Calu3 (cell line): ENCODE measurements at regions not wholly inside any gene's neighbourhood (a gene's known extent, or its start where the extent isn't known, plus 50 kb on each side); places are given as distances from the start of the nearest gene placed in this dataset.

ENCODE experiments used
- BruUV-seq: library from RNA; stranded (reverse); fragments of 400-500 nt; replicated peaks from 2 replicates; lab custom pipeline; 2021; lab: Mats Ljungman, UMichigan
- CTCF ChIA-PET: fragments of 300-600 bp; sonication (Branson Sonifier 250); formaldehyde crosslinking; loops from one replicate; lab custom pipeline; 2022; ENCODE audit warnings: antibody characterized with exemption; lab: Charles Lee
- DNase-seq: peaks from one replicate; pipeline ENCODE4 v3.0.0; 2022
- H3K27ac Mint-ChIP-seq: one replicate; pipeline ENCODE4 v1.8.0; 2022; ENCODE audit warnings: mixed read lengths; ENCODE audit not compliant: unreplicated experiment
- H3K27me3 Mint-ChIP-seq: one replicate; pipeline ENCODE4 v1.8.0; 2022; ENCODE audit warnings: mixed read lengths; ENCODE audit not compliant: unreplicated experiment
- H3K36me3 Mint-ChIP-seq: one replicate; pipeline ENCODE4 v1.8.0; 2022; ENCODE audit warnings: mild to moderate bottlenecking, moderate library complexity, mixed read lengths; ENCODE audit not compliant: insufficient read depth, unreplicated experiment
- H3K4me1 Mint-ChIP-seq: one replicate; pipeline ENCODE4 v1.8.0; 2022; ENCODE audit warnings: mild to moderate bottlenecking, low read depth, mixed read lengths; ENCODE audit not compliant: unreplicated experiment
- H3K4me3 Mint-ChIP-seq: one replicate; pipeline ENCODE4 v1.8.0; 2022; ENCODE audit warnings: mild to moderate bottlenecking, low read depth, moderate library complexity, mixed read lengths; ENCODE audit not compliant: unreplicated experiment
- H3K9me3 Mint-ChIP-seq: one replicate; pipeline ENCODE4 v1.8.0; 2022; ENCODE audit warnings: low read depth, mixed read lengths; ENCODE audit not compliant: unreplicated experiment
- intact Hi-C: fragments of 100-400 bp; cut with micrococcal nuclease; formaldehyde crosslinking; loops from one replicate; pipeline ENCODE4 v1.10.0; 2022; ENCODE audit not compliant: unreplicated experiment
- TF ChIP-seq, protein P1 (sequence below): fragments of 200-600 bp; IDR thresholded peaks from one replicate; pipeline ENCODE4 v1.8.0; 2022; ENCODE audit warnings: antibody characterized with exemption; ENCODE audit not compliant: unreplicated experiment

DNA sequence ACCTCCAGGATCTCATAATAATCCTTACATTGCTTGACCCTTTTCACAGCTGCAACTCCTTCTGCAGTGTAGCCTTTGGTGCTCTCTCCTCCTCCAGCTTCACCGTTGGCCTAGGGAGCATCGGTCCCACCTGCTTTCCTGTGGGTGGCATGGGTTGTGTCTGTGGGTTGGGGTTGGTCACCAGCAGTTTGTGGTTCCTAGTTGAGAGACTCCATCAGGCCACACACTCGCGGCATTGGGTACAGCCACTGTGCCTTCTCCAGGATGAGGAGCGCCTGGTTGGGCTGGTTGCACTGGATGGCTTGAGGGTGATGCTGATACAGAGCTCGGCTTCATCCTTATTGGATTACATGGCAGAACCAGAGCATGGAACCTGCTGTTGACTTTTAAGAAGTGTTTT lies 69.4 kb upstream of the SPRED2 start:
- CTCF ChIA-PET: no interaction called here
- Mint-ChIP-seq H3K27me3 (no peaks in the 10 kb centered on the region), H3K36me3 (no peaks in the 10 kb centered on the region)

DNA sequence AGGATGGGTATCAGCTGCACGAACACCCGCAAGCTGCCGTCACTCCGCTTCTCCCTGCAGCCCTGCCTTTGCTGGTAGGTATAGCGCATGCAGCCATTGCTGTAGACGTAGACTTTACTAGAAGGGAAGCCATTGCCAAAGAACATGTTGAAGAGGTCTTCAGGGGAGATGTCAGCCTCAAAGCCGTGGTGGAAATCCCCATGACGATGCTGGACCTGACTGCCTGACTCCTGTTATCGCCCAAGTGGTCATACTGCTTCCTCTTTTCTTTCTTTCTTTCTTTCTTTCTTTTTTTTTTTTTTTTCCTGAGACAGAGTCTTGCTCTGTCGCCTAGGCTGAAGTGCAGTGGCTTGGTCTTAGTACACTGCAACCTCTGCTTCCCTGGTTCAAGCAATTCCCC lies 68.7 kb upstream of the SPRED2 start:
- H3K36me3 Mint-ChIP-seq: no peaks in the 10 kb centered on the region
- no peaks in the 10 kb centered on the region for H3K27me3 Mint-ChIP-seq
- no peaks in the 10 kb centered on the region for H3K9me3 Mint-ChIP-seq
- peaks cover 18% of the 10 kb centered on the region for H3K4me1 Mint-ChIP-seq
- H3K27ac Mint-ChIP-seq: no peak overlapping the region
- H3K4me3 Mint-ChIP-seq: no peak overlapping the region
- no TSS peak for BruUV-seq
- intact Hi-C loops: no loop called here
- CTCF ChIA-PET: interaction anchor here (0.5 kb wide), 2 partner anchors 10 to 11 kb away, joined by 3 to 6 read pairs; no protein-coding TSS in a partner anchor
- DNase-seq: no peak
- TF ChIP-seq, protein P1, sequence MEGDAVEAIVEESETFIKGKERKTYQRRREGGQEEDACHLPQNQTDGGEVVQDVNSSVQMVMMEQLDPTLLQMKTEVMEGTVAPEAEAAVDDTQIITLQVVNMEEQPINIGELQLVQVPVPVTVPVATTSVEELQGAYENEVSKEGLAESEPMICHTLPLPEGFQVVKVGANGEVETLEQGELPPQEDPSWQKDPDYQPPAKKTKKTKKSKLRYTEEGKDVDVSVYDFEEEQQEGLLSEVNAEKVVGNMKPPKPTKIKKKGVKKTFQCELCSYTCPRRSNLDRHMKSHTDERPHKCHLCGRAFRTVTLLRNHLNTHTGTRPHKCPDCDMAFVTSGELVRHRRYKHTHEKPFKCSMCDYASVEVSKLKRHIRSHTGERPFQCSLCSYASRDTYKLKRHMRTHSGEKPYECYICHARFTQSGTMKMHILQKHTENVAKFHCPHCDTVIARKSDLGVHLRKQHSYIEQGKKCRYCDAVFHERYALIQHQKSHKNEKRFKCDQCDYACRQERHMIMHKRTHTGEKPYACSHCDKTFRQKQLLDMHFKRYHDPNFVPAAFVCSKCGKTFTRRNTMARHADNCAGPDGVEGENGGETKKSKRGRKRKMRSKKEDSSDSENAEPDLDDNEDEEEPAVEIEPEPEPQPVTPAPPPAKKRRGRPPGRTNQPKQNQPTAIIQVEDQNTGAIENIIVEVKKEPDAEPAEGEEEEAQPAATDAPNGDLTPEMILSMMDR: no peak

More for the DNA sequence above, 69.4 kb upstream of the SPRED2 start:
- no peak for DNase-seq
- peaks cover 23% of the 10 kb centered on the region for H3K4me1 Mint-ChIP-seq
- BruUV-seq: no TSS peak
- TF ChIP-seq, protein P1: no peak
- no peak overlapping the region for H3K27ac Mint-ChIP-seq
- H3K4me3 Mint-ChIP-seq: no peak overlapping the region
- no peaks in the 10 kb centered on the region for H3K9me3 Mint-ChIP-seq
- intact Hi-C loops: no loop called here

DNA sequence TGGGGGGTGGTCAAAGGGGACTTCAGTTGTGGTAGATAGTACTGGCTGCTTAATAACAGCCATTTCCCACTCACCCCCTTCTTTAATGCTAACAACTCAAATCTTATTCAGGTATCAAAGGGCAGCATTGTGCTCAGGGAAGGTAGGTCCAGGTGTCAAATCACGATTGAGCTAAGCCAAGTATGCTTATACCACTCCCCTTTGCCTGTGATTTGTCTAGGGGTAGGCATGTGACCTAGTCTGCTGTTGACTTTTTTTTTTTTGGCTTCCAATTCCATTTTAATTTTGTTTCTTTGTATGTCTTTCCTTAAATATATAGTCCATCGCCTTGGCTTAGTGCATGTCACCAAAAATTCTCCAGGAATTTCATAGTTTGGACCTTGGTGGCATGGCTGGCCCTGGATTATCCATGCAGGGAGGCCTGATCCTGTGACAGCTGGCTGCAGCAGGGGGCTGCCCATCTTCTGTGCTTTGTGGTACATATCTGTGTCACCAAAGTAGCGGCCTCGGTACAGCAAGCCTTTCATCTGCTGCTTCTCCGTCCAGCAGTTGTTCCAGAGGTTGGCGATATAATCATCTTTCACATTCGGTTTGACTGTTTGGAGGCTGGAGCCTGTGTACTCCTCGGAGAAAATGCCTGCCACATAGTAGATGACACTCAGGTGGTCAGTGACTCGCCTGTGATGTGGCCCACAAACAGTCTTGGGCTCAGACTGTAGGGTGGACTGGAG lies 68.1 kb upstream of the SPRED2 start:
- no peak overlapping the region for H3K27ac Mint-ChIP-seq
- TF ChIP-seq, protein P1: no peak
- H3K4me1 Mint-ChIP-seq: peaks cover 12% of the 10 kb centered on the region
- no peak overlapping the region for H3K4me3 Mint-ChIP-seq
- no TSS peak for BruUV-seq
- H3K9me3 Mint-ChIP-seq: no peaks in the 10 kb centered on the region
- no peaks in the 10 kb centered on the region for H3K36me3 Mint-ChIP-seq
- DNase-seq: no peak
- intact Hi-C loops: no loop called here
- H3K27me3 Mint-ChIP-seq: no peaks in the 10 kb centered on the region
- CTCF ChIA-PET: interaction anchor here (0.5 kb wide), 1 partner anchor 11 kb away, joined by 3 read pairs; no protein-coding TSS in a partner anchor

DNA sequence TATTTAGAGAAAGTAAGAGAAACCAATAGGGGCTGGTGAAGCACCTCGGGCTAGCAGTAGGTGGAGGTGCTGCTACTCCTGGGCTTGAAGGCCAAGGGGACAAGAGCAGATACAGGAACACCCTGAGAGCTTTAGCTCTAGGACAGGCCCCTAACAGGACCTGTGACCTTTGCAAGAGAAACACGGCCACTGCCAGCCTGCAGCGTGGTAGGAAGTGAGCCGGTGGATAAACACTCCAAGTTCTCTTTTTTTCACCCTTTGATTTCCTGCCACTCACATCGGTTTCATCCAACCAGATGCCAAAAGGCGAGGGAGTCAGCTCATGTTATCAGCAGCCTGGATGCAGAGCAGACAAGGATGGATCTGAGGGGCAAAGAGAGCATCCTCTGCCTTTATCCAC lies 66.8 kb upstream of the SPRED2 start:
- H3K4me3 Mint-ChIP-seq: no peak overlapping the region

More for the DNA sequence above, 66.8 kb upstream of the SPRED2 start:
- TF ChIP-seq, protein P1: no peak
- DNase-seq: no peak
- CTCF ChIA-PET: interaction anchor here (0.5 kb wide), 1 partner anchor 332 kb away, joined by 3 read pairs; no protein-coding TSS in a partner anchor
- Mint-ChIP-seq H3K4me1 (no peaks in the 10 kb centered on the region), H3K27ac (no peak overlapping the region), H3K9me3 (no peaks in the 10 kb centered on the region), H3K36me3 (no peaks in the 10 kb centered on the region), H3K27me3 (no peaks in the 10 kb centered on the region)
- intact Hi-C loops: no loop called here
- no TSS peak for BruUV-seq
